HG02759 (cell line): ENCODE measurements at regions not wholly inside any gene's neighbourhood (a gene's known extent, or its start where the extent isn't known, plus 50 kb on each side); places are given as distances from the start of the nearest gene placed in this dataset.
A peak's percentile ranks its signal among the peaks of the same experiment; 100 is the strongest.

Source experiments
- ATAC-seq: cut with Tn5 transposase; IDR thresholded peaks from one replicate; pipeline ENCODE4 v1.9.1; 2021; ENCODE audit warnings: mild to moderate bottlenecking, moderate library complexity; ENCODE audit not compliant: unreplicated experiment

DNA sequence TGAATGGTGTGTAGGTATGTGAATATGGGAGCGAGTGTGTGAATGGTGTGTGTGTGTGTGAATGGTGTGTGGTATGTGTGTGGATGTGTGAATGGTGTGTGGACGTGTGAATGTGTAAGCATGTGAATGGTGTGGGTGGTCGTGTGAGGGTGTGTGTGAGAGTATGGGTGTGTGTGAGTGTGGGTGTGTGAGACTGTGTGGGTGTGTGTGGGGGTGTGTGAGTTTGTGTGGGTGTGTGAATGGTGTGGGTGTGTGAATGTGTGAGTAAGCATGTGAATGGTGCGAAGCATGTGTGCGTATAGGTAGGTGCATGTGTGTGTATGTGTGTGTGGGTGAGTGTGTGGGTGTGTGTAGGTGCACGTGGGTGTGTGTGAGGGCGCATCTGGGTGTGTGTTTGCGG is 160.7 kb upstream of the COBL start:
- no peak for ATAC-seq

DNA sequence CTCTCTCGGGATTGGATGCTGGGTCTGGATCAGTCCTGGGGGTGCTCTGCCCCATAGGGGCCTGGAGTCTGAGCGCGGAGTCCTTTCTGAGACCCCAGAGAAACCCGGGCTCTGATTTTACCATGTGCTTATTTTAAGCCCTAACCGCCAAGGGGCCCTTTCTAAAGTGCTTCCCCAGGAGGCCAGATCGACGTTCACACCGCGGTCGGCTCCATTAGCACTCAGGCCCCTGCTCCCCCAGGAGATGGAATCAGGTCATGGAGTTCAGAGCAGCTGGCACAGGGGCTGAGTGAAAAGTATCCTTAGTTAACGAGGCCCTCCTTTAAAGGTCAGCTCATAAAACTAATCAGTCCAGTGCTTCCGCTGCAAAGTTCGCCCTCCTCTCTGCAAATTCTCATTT is 159.4 kb upstream of the COBL start:
- ATAC-seq, result no peak

DNA sequence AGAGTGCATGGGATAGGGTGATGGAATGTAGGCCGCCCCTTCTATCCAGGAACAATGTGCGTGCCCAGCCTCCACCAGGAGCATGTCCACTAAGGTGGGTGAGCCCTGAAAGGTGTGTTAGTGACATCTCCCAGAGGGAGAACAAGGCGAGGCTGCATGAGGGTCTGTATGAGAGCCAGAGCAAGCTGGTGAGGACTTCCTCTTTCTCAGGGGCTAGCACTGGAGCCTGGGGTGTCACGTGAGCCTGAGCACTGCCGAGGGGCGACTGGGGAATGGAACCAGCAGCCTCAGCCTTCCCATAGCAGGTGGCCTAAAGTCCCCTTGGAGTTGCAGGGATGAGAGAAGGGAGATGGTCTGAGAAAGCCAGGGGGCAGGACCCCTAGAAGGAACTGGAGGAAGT is 156.3 kb upstream of the COBL start:
- ATAC-seq, result no peak

DNA sequence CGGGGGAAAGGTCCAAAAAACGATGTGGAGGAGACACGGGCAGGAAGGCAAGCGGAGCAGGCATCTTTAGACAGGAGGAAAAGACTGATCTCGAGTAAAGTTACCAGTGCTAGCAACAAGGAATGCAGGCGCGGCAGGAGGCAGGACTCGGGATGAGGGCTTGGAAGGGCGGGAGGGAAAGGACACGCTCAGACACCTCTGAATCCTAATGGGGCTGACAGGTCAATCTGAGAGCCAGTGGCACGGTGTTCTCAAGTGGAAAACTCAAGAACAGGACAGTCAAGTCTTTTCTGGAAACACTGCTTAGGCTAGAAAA is 155.3 kb upstream of the COBL start:
- no peak for ATAC-seq

DNA sequence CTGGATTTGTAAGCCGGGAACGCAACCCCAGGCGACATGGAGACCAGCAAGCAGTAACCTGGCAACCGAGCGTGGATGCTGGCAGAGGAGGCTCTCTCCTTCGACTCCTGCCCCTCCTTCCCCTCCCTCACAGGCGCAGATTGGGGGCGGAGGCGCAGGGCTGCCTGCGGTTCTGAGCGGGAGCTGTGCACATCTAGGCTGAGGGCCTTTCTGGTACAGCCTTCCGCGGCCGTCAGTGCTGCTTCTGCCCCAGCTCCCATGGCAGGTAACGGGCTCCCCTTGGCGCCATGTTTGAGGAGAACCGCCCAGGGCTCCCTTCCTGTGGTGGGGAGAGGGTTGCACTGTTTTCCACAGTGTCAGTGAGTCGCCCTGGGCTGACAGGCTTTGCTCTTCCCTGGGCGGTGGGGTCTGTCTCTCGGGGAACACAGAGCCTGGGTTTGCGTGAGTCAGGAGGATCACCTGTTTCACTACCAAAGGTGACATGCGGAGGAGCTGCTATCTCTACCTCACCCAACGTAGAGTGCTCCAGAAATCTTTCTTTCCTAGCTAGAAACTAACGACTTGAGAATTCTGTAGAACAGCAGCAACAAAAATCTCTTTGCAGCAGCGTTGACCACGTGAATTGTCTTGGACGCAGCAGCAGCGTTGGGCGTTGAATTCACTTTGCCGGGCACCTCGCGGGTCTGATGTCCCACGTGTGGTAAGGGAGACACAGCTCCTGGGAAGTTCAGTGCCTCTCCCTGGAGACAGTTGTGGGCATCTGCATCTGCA is 154.8 kb upstream of the COBL start:
- ATAC-seq, result no peak

DNA sequence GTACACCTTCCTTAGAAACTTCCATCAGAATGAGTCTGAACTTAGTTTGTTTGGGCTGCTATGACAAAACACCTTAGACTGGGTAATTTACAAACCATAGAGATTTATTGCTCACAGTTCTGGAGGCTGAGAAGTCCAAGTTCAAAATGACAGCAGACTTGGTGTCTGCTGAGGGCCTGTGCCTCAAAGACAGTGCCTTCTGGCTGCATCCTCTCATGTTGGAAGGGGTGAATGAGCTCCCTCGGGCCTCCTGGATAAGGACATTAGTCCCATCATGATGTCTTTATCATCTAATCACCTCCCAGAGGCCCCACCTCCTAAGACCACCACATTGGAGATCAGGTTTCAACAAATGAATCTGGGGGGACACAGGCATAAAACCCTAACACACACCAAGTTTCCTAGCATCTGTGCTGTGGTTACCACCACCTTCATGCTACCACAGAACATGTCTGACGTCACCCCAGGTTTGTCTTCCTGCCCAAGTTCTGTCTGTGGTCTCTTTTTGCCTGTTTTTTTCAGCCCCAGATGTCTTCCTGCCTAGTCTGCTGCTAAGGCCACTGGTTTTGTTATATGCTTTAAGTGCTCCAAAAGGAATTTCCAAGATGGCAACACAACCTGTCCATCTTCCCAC is 150.9 kb upstream of the COBL start:
- ATAC-seq, result no peak

DNA sequence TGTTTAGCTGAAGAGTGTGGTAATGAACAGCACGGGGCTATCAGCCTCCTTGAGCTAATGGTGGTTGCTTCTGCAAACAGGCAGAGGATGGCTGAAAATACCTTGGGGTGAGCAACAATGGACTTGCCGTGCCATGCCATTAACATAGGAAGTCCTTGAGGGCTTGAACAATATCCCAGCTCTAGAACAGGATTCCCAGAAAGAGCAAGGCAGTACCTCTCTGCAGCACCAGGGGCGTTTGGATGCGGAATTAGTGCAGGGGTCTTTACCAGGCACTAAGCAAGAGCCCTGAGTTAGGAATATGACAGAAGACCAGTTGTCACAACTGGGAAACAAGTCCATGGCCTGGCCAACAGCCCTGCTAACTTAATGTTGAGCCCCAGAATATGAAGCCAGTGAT is 143.2 kb upstream of the COBL start:
- no peak for ATAC-seq

DNA sequence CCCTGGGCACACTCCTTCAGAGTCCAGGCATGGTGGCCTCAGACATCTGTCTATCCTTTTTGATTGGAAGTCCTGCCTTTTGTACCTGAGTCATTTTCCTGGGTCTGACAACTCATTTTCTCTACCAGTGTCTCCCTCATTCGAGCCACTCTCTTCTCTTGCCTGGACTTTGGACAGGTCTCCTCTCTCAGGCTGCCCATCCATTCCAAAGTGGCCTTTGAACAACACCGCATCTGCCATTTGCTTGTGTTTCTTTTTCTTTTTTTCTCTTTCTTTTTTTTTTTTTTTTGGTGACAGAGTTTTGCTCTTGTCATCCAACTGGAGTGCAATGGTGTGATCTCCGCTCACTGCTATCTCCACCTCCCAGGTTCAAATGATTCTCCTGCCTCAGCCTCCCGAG is 142.1 kb upstream of the COBL start:
- no peak for ATAC-seq

DNA sequence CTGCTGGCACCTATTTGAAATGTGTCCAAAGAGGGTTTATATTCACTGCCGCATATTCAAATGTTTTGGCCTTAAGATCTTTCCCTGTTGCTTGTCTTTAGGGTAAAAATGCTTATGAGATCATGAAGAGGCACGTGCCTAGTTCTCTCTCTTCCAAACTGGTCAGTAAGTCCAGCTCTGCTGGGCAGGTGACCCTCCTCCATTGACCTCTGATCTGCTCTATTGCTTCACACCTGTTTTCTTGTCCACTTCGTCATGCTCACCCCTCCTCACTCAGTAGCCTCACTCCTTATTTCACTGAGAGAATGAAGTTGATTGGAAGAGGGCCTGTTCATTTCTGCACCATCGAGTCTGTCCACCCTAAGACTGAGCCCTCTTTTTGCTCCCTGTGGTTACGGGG is 140.5 kb upstream of the COBL start:
- ATAC-seq, result no peak

DNA sequence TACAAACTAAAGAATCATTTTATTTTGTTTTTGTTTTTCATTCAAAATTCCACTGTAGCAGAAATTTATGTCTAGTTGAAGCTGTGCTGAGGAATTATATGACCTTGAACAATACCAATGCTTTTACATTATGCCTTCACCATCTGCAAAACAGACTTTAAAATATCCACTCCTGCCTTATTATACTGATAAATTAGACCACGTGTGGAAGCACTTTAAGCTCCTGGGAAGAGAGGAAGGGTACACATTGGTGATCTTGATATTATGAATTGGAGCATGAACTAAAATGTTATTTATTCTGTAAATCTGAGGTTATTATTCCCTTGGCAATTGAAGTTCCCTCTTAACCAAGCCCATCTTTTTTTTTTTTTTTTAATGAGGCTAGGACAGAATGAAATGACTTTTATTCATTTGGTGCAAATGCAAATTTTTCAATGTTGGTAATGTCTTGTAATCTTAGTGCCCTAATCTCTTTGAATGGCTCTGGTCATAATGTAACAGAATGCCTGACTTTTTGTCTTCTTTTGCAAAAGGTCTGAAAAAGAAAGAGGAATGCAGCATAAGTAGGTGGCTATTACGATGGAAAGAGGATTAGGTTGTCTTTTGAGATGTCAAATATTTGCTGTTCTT is 139.9 kb upstream of the COBL start:
- ATAC-seq, result no peak

DNA sequence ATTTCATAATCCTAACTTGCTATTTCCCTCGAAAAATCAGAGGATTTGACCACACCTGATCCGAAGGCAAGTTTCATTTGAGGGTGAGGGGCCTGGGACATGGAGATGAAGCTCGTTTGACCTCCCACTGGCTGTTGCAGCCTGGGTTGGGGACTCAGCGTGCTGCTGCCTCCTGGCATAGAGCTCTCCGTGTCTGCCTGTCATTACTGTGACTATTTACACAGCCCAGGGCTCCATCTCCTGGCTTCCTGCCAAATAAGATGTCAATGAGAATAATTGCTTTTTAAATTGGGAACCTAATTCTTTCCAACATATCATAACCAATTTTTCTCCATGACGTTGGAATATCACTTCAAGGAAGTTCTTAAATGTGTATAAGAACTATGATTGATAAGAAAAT is 139.3 kb upstream of the COBL start:
- ATAC-seq, result no peak

DNA sequence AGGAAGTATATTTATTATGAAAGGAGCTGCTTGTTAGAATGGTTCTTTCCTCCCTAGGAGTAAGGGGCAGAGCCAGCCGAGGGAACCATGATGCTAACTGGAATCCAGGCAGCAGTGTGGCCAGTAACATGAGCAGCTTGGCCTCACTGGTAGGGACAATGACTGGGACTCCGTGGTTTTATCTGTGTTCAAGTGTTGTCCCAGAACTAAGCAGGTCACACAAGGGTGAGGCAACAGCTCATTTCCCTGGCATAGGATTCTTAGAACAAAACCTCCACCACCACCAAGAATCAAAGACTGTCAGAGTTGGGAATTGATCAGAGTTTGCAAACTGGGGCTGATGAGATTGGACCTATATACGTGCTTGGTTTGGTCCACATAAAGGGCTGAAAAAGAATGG is 138.9 kb upstream of the COBL start:
- no peak for ATAC-seq

DNA sequence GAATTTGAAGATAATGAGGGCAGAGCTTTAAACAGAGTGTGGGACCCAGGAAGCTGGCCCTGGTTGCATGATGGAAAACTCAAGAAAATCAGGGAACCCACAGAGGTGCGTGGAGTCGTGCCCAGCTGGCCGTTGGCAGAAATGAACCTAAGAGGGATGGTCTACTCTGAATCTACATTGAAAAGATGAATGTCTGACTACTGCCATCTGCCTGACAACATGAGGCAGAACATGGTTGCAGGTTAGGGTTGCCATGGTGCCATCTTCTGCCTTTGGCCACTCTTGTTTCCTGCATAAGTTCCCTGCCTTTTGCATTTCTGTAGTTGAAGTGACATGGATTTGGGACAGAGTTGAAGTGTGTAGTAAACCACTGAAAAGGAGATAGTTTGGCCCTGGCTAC is 138.5 kb upstream of the COBL start:
- ATAC-seq, result no peak

DNA sequence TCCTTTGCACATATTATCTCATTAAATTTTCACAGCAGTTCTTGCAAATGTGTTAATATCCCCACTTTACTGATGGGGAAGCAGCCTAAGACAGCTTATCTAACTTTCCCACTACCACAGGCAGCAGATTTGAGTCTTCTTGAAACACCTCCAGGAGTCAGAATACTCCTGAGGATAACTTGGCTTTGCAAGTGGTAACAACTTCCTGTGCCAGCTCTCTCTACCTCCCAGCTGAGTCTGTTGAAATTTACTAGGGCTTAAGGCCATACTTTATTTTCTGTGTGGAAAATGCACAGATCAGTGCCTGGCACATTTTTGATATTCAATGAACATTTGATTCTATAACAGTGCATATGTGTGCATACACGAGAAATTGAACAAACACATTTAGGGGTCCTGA is 136.1 kb upstream of the COBL start:
- ATAC-seq, result no peak

DNA sequence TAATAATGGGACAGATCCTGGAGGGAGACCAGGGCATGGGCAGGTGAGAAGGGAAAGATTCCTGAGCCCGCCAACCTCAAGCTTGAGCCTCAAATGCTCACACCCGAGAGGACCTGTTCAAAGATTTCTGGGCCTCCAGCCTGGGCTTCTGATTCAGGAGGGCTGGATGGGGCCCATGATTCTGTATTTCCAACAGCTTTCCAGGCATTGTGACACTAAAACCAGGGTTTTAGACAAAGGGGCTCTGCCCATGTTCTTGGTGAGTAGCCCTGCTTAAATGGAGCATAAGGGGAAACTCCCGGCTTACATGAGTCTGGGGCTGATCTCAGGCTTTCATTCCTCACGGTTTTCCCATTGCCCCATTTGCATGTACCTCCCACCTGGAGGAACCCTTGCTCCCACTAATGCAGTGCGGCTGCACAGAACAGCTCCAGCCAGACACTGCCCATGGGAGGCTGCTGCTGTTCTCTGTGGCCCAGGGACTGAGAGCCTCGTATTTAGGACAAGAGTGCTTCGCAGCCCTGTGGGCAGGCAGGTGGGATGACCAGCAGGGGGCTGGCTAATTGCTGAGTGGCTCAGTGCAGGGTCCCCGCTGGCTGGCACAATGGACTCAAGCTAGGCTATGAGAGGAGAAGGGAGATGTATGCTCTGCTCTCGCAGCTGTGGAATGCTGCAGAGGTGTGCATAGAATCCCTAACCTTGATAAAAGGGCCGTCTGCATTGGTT is 135.3 kb upstream of the COBL start:
- no peak for ATAC-seq

DNA sequence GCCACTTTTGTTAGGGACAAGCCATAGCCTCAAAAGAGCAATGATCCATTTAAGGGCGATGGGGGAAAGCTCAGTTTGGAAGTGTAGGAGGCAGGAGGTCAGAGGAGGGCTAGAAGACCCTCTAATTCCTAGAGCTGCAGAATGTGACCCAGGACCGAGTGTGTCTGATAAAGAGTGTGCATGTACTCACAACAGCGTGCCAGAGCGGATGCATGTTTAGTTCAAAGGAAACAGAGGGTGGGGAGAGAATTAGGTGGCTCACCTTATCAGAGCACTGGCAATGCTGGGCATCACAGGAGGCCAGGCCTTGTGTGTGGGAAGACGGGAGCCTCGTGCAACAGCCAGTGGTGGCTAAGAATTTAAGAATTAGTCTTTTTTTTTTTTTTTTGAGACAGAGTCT is 133.9 kb upstream of the COBL start:
- no peak for ATAC-seq

DNA sequence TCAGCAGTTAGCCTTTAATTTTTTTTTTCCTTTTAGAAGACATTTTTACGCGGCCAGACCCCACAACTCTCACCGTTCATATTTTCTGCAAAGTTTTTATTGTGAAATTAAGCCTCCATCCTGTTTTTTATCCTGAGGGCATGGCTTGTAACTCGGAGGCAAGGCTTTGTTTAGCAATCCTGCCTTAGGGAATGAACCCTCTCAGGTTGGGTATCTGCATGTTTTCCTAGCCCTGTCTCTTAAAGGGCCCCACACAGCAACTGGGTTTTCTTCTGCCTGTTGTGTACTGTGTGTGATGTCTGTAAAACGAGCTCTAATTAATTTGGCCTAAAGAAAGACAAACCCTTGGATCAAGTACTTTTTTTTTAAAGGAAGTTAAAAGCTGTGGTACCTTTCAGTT is 130.2 kb upstream of the COBL start:
- no peak for ATAC-seq

DNA sequence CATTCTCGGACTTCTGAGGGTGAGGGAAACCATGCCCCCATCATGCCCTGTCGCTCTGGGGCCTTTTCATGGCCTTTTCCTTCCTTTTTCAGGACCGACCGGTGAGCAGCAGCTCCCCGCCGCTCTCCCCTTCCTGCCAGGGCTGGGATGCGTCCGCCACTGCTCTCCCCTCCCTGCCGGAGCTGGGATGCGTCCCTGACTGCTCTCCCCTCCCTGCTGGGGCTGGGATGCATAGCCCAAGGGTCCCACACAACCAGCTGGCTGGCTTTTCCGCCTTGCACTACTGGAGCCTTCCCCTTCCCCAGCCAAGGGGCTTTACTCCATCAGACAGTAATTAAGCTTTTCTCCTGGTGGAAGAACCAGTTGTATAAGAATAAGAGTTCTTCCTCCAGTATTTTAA is 129.7 kb upstream of the COBL start:
- ATAC-seq, result no peak

DNA sequence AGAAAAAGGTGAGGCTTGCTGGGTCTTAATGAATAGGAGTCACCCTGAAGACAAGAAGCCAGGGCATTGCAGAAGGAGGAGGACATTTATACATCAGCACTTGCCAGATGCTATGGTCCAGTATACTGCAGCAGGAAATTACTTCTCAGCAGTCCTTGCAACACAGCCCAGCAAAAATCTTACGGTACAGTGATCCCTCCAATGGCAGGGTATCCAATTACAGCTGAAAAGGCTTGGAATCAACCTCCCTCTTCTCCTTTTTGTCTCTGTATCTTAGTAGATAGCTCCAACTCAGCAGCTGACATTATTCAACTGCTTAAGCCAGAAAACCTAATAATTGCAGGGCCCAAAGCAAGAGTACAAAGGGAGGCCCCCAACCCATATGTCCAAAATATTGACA is 128.3 kb upstream of the COBL start:
- no peak for ATAC-seq

DNA sequence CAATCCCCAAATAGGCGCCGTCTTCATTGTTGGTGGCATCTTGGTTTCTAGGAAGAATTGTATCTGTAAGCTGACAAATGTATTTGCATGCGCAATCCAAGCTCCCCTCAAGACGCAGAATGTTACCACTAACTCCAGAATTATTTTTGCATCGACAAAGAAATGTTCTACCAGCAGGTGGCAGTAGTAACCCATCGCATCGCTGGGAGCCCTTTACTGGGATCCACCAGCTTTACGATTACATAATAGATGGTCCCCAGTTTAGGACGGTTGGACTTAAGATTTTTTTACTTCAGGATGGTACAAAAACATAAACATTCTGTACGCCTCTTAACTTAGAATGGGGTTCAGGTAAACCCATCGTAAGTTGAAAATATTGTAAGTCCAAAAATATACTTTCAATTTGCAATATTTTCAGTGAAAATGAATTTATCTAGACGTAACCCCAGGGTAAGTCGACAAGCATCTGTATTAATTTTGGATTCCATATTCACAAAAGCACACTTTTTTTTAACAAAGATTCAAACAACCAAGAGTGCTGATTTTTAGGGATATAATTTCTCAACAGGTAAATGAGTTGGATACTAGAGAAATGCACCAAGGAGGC is 114.0 kb upstream of the COBL start:
- peak; percentile 78 for ATAC-seq

DNA sequence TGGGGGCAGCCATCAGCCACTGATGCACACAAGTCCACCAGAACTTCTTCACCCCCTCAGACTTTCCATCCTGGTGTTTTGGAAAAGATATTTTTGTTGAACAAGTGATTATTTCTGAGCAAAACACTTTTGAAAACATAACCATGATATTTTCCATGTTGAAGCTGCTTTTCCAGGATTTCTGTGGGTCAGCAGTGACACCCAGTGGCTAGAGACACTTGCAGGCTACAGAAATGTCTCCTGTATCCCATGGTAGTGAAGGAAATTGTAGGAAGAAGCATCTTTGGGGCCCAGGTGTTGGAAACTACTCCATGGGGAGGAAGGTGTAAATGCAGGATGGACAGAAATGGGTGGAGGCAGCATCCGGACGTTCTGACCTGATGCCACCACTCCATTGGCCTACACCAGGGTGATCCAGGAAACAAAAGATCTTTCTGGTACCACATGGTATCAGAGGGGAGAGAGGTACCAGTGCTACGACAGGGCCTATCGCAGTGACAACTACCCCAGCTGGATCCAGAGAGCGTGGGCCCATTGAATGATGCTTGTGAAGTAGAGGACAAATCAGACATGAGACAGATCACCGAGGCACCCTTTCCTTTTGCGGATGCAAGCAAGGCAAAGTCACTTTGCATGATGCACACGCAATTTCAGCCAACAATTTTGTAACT is 111.7 kb upstream of the COBL start:
- no peak for ATAC-seq
